ENCODE measurements at regions not wholly inside any gene's neighbourhood (a gene's known extent, or its start where the extent isn't known, plus 50 kb on each side); places are given as distances from the start of the nearest gene placed in this dataset.

DNA sequence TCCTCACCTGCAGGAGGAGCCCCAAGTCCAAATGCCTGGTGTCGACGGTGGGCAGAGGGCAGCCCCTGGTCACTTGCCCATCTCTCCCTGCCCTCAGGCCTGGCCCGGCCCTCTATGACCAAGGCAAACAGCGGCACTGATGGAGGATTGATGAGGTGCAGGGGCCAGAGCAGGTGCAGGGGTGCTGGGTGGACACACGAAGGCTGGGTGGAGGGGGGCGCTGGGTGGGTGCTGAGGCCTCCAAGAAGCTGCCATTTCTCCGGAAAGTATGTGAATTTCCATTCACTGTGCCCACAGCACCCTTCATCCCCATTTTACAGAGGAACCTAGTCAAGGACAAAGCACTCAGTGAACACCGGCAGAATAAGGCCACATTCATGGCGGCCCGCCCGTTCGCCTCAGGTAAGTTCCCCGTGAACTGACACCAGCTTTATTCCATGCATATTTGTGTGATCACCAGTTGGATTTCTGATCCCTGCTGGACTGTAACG, 143.8 kb upstream of the PPP1R26 start:
- TF ChIP-seq CTCF (IDR thresholded peaks at IDR 0.05; ENCODE audit: poor library complexity, severe bottlenecking), result no peak
- TF ChIP-seq POLR2AphosphoS5 (IDR thresholded peaks at IDR 0.05), result no peak
- TF ChIP-seq EZH2 (IDR thresholded peaks at IDR 0.05; ENCODE audit: borderline replicate concordance, insufficient read depth, low read length, poor library complexity, severe bottlenecking), result no peak
- TF ChIP-seq EP300 (conservative IDR thresholded peaks at IDR 0.05; ENCODE audit: poor library complexity, severe bottlenecking), result no peak
- TF ChIP-seq, protein P1, sequence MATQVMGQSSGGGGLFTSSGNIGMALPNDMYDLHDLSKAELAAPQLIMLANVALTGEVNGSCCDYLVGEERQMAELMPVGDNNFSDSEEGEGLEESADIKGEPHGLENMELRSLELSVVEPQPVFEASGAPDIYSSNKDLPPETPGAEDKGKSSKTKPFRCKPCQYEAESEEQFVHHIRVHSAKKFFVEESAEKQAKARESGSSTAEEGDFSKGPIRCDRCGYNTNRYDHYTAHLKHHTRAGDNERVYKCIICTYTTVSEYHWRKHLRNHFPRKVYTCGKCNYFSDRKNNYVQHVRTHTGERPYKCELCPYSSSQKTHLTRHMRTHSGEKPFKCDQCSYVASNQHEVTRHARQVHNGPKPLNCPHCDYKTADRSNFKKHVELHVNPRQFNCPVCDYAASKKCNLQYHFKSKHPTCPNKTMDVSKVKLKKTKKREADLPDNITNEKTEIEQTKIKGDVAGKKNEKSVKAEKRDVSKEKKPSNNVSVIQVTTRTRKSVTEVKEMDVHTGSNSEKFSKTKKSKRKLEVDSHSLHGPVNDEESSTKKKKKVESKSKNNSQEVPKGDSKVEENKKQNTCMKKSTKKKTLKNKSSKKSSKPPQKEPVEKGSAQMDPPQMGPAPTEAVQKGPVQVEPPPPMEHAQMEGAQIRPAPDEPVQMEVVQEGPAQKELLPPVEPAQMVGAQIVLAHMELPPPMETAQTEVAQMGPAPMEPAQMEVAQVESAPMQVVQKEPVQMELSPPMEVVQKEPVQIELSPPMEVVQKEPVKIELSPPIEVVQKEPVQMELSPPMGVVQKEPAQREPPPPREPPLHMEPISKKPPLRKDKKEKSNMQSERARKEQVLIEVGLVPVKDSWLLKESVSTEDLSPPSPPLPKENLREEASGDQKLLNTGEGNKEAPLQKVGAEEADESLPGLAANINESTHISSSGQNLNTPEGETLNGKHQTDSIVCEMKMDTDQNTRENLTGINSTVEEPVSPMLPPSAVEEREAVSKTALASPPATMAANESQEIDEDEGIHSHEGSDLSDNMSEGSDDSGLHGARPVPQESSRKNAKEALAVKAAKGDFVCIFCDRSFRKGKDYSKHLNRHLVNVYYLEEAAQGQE (IDR thresholded peaks at IDR 0.05; ENCODE audit: borderline replicate concordance), result no peak
- TF ChIP-seq SMC3 (conservative IDR thresholded peaks at IDR 0.05; ENCODE audit: poor library complexity), result no peak
- no peak for TF ChIP-seq RAD21 (conservative IDR thresholded peaks at IDR 0.05)
- no peak for TF ChIP-seq MXI1 (conservative IDR thresholded peaks at IDR 0.05; ENCODE audit: poor library complexity, severe bottlenecking)
- no peak for TF ChIP-seq TAF1 (IDR thresholded peaks at IDR 0.05; ENCODE audit: low read depth)
- Histone ChIP-seq H3K9me2 (ENCODE audit: insufficient read depth, low read length) (no peaks in the 10 kb centered on the region), H3K36me3 (ENCODE audit: insufficient read depth, low read length) (no peaks in the 10 kb centered on the region)

DNA sequence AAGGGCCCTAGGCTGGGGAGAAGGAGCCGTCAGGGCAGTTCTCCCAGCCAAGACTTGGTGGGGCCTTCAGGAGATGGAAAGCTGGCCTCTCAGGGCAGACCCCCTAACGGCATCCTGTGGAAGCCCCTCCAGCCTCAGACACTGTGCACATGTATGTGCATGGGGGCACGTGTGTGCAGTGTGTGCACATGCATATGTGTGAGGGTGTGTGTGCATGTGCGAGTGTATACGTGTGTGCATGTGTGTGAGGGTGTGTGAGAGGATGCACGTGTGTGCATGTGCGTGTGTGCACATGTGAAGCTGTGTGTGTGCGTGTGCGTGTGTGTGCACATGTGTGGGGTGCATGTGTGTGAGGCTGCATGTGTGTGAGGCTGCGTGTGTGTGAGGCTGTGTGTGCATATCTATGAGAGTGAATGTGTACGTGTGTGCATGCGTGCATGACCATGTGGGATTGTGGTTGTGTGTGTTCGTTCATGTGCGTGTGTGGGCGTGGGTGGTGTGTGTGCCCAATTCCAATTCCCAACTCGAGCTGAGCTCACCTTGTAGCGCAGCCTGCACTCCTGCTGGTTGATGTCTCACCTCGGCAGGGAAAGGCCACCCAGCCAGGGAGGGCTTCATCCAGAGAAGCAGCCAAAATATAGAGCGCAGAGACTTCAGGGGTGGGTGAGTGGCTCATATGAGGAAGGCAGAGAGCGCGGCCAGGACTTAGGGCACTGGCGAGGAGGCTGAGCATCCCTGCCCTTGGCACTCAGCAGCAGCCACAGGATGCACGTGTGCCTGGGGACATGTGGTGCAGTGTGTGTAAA, 142.7 kb upstream of the PPP1R26 start:
- Histone ChIP-seq H2AFZ (ENCODE audit: low read depth, low read length) (no peak overlapping the region), H3K4me3 (ENCODE audit: low read length) (no peak overlapping the region), H3K27me3 (ENCODE audit: insufficient read depth, low read depth, low read length) (no peaks in the 10 kb centered on the region), H3K79me2 (replicated peaks; ENCODE audit: insufficient read depth, low read length) (no peaks in the 10 kb centered on the region), H3F3A (ENCODE audit: insufficient read depth, low read length, poor library complexity, severe bottlenecking) (no peaks in the 10 kb centered on the region), H3K9me2 (ENCODE audit: insufficient read depth, low read length) (no peaks in the 10 kb centered on the region), H3K27ac (ENCODE audit: low read length) (no peak overlapping the region), H3K9me3 (ENCODE audit: low read length) (no peaks in the 10 kb centered on the region), H3K36me3 (ENCODE audit: insufficient read depth, low read length) (no peaks in the 10 kb centered on the region), H3K9ac (ENCODE audit: low read length) (no peak overlapping the region), H3K4me2 (ENCODE audit: low read length) (no peak overlapping the region), H4K20me1 (ENCODE audit: insufficient read depth) (no peaks in the 10 kb centered on the region)
- no peak for TF ChIP-seq RAD21 (conservative IDR thresholded peaks at IDR 0.05)
- TF ChIP-seq EZH2 (IDR thresholded peaks at IDR 0.05; ENCODE audit: borderline replicate concordance, insufficient read depth, low read length, poor library complexity, severe bottlenecking), result no peak
- TF ChIP-seq MXI1 (conservative IDR thresholded peaks at IDR 0.05; ENCODE audit: poor library complexity, severe bottlenecking), result no peak
- no peak for TF ChIP-seq POLR2AphosphoS5 (IDR thresholded peaks at IDR 0.05)
- TF ChIP-seq SMC3 (conservative IDR thresholded peaks at IDR 0.05; ENCODE audit: poor library complexity), result no peak
- TF ChIP-seq, protein P1 (IDR thresholded peaks at IDR 0.05; ENCODE audit: borderline replicate concordance), result no peak
- no peak for TF ChIP-seq CTCF (IDR thresholded peaks at IDR 0.05; ENCODE audit: poor library complexity, severe bottlenecking)
- TF ChIP-seq TAF1 (IDR thresholded peaks at IDR 0.05; ENCODE audit: low read depth), result no peak
- TF ChIP-seq EP300 (conservative IDR thresholded peaks at IDR 0.05; ENCODE audit: poor library complexity, severe bottlenecking), result no peak

More for the DNA sequence above, 143.8 kb upstream of the PPP1R26 start:
- Histone ChIP-seq H2AFZ (ENCODE audit: low read depth, low read length) (no peak overlapping the region), H3K9me3 (ENCODE audit: low read length) (no peaks in the 10 kb centered on the region), H3K4me3 (ENCODE audit: low read length) (no peak overlapping the region), H3K4me2 (ENCODE audit: low read length) (no peak overlapping the region), H3K9ac (ENCODE audit: low read length) (no peak overlapping the region), H3K27me3 (ENCODE audit: insufficient read depth, low read depth, low read length) (no peaks in the 10 kb centered on the region), H4K20me1 (ENCODE audit: insufficient read depth) (no peaks in the 10 kb centered on the region), H3F3A (ENCODE audit: insufficient read depth, low read length, poor library complexity, severe bottlenecking) (no peaks in the 10 kb centered on the region), H3K27ac (ENCODE audit: low read length) (no peak overlapping the region), H3K79me2 (replicated peaks; ENCODE audit: insufficient read depth, low read length) (no peaks in the 10 kb centered on the region)
